HUES48 (cell line): ENCODE measurements at regions not wholly inside any gene's neighbourhood (a gene's known extent, or its start where the extent isn't known, plus 50 kb on each side); places are given as distances from the start of the nearest gene placed in this dataset.

Experiments used
- H3K27ac ChIP-seq: one replicate; pipeline ENCODE4 v1.7.0; 2013; ENCODE audit warnings: low read depth, low read length, inconsistent platforms
- H3K27me3 ChIP-seq: 2 replicates; pipeline ENCODE4 v1.6.1; 2013; ENCODE audit warnings: mild to moderate bottlenecking, low read length; ENCODE audit not compliant: control insufficient read depth, insufficient read depth
- H3K36me3 ChIP-seq: 2 replicates; pipeline ENCODE4 v1.6.1; 2013; ENCODE audit warnings: low read length; ENCODE audit not compliant: control insufficient read depth, insufficient read depth
- H3K4me1 ChIP-seq: 2 replicates; pipeline ENCODE4 v1.6.1; 2013; ENCODE audit warnings: mild to moderate bottlenecking, low read length; ENCODE audit not compliant: control insufficient read depth, insufficient read depth
- H3K4me3 ChIP-seq: 2 replicates; pipeline ENCODE4 v1.5.1; 2013; ENCODE audit warnings: mild to moderate bottlenecking, low read depth, low read length
- H3K9ac ChIP-seq: 2 replicates; pipeline ENCODE4 v1.6.1; 2013; ENCODE audit warnings: mild to moderate bottlenecking, low read depth, low read length, moderate library complexity
- H3K9me3 ChIP-seq: 2 replicates; pipeline ENCODE4 v1.6.1; 2013; ENCODE audit warnings: low read length; ENCODE audit not compliant: control insufficient read depth, insufficient read depth

DNA sequence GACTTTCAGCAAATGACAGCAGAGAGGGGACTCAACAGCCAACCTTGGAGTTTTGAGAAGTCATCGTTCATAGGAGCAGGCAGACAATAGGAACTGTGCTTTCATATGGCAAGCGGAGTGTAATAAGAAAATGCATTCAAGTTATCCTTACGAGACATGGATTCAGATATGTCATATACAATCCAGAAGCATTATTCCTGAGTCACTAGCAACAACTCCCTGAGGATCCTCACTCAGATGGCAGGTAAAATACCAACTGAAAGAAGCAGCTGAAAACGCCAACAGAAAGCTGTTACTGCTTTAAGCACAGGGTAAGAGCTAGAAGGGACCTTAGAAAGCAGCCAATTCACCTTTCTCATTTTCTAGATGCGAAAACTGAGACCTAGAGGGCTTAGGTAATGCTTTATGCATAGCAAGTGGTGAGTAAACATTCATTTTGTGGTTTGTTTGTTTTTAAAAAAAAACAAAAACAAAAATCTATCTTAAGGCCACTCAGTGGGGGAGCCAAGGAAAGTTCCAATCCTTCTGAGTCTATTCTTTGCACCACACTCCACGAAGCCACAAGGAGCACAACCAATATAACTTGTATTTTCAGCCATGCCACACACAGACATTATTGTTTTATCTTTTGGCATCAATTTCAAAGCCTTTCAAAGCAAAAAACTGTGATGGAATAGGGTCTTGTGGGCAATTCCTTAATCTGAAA is 89.1 kb upstream of the RIOK3 start:
- Histone ChIP-seq H3K36me3 (no peaks in the 10 kb centered on the region), H3K27ac (no peak overlapping the region), H3K4me1 (0 out of 2 replicates have a peak, but pooled peaks cover 5% of the 10 kb centered on the region), H3K9ac (no peak overlapping the region), H3K4me3 (no peak overlapping the region), H3K27me3 (no peaks in the 10 kb centered on the region), H3K9me3 (0 out of 2 replicates have a peak, but pooled peaks cover 4% of the 10 kb centered on the region)

DNA sequence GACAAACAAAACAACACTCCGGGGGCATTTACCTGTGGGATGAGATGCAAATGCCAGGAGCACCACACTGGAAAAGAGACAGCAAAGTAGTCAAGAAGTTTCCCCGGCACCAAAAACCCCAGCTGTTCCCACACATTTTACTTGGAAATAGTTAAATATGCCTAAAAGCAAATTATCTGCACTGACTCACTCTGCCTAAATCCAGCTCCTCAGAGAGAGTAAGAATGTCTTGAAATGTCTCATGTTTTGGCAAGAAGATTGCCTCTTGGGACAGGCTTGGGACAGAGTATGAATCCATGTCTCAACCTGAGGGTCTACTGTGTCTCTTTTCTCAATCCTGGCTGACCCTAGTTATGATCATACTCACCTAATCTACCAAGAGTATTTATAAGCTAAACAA is 87.5 kb upstream of the RIOK3 start:
- Histone ChIP-seq H3K9ac (no peak overlapping the region), H3K27me3 (no peaks in the 10 kb centered on the region), H3K4me1 (peaks cover 8% of the 10 kb centered on the region; the same call in 1 of the 2 replicates), H3K4me3 (no peak overlapping the region), H3K36me3 (no peaks in the 10 kb centered on the region), H3K27ac (no peak overlapping the region), H3K9me3 (no peaks in the 10 kb centered on the region)

DNA sequence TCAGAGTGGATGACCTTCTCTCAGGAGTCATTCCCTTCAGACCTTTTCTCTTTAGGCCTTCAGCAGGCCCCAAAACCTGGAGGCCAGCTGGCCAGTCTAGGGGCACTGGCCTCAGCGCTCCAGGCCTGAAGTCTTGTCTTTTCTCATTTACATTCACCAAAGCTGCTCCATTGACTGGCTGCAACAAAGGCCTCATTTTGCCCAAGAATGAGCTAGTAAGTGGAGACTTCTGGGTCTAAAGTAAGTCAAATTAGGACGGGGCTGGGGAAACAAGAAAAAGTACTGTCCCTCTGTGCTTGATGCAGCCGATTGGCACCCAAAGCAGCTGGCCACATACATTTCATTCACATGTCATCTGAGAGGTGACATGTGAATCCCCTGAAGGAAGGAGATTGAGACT is 83.8 kb upstream of the RIOK3 start:
- H3K9ac ChIP-seq: no peak overlapping the region
- H3K9me3 ChIP-seq: no peaks in the 10 kb centered on the region
- no peak overlapping the region for H3K27ac ChIP-seq
- H3K36me3 ChIP-seq: no peaks in the 10 kb centered on the region
- H3K4me1 ChIP-seq: peaks cover 6% of the 10 kb centered on the region; the same call in 1 of the 2 replicates
- H3K4me3 ChIP-seq: no peak overlapping the region
- H3K27me3 ChIP-seq: no peaks in the 10 kb centered on the region

DNA sequence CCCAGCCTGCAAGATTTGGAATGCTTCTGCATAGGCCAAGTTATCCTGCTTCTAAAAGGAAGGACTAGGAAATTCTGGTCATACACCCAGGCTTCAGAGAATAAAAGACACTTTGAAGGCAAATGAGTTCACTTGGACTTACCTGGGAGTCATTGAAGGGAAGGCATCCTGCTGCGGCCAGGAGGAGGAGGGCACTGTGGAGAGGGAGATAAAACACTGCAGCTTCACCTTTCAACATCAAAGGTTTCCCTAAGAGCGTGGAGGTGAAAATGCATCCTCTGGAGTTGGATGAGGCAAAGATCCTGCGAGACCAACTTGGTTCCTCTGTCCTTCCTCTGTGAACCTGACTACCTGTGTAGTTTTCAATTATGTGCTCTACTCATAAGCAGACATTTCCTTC is 79.5 kb upstream of the RIOK3 start:
- no peaks in the 10 kb centered on the region for H3K27me3 ChIP-seq
- H3K27ac ChIP-seq: no peak overlapping the region

GRCh38 chr18:23377669-23378301 is 75.3 kb upstream of the RIOK3 start:
- Histone ChIP-seq H3K36me3 (no peaks in the 10 kb centered on the region), H3K27me3 (no peaks in the 10 kb centered on the region), H3K27ac (no peak overlapping the region), H3K4me3 (no peak overlapping the region), H3K4me1 (0 out of 2 replicates have a peak, but pooled peaks cover 7% of the 10 kb centered on the region), H3K9ac (no peak overlapping the region), H3K9me3 (no peaks in the 10 kb centered on the region)

More for the DNA sequence above, 79.5 kb upstream of the RIOK3 start:
- Histone ChIP-seq H3K36me3 (no peaks in the 10 kb centered on the region), H3K9ac (no peak overlapping the region), H3K9me3 (no peaks in the 10 kb centered on the region), H3K4me3 (no peak overlapping the region), H3K4me1 (peaks cover 6% of the 10 kb centered on the region; the same call in 1 of the 2 replicates)

GRCh38 chr18:23378302-23378686 is 74.8 kb upstream of the RIOK3 start:
- 0 out of 2 replicates have a peak, but pooled peaks cover 7% of the 10 kb centered on the region for H3K4me1 ChIP-seq
- H3K27me3 ChIP-seq: no peaks in the 10 kb centered on the region
- H3K4me3 ChIP-seq: no peak overlapping the region
- no peaks in the 10 kb centered on the region for H3K36me3 ChIP-seq
- H3K27ac ChIP-seq: no peak overlapping the region
- no peak overlapping the region for H3K9ac ChIP-seq
- H3K9me3 ChIP-seq: no peaks in the 10 kb centered on the region

GRCh38 chr18:23380001-23380550 is 73.0 kb upstream of the RIOK3 start:
- Histone ChIP-seq H3K36me3 (no peaks in the 10 kb centered on the region), H3K4me3 (no peak overlapping the region), H3K27ac (no peak overlapping the region), H3K4me1 (0 out of 2 replicates have a peak, but pooled peaks cover 3% of the 10 kb centered on the region), H3K27me3 (no peaks in the 10 kb centered on the region), H3K9me3 (no peaks in the 10 kb centered on the region), H3K9ac (no peak overlapping the region)

GRCh38 chr18:23380817-23381216 is 72.3 kb upstream of the RIOK3 start:
- no peaks in the 10 kb centered on the region for H3K36me3 ChIP-seq
- H3K27me3 ChIP-seq: no peaks in the 10 kb centered on the region
- no peak overlapping the region for H3K9ac ChIP-seq
- no peak overlapping the region for H3K27ac ChIP-seq
- H3K9me3 ChIP-seq: no peaks in the 10 kb centered on the region
- 0 out of 2 replicates have a peak, but pooled peaks cover 3% of the 10 kb centered on the region for H3K4me1 ChIP-seq
- no peak overlapping the region for H3K4me3 ChIP-seq

DNA sequence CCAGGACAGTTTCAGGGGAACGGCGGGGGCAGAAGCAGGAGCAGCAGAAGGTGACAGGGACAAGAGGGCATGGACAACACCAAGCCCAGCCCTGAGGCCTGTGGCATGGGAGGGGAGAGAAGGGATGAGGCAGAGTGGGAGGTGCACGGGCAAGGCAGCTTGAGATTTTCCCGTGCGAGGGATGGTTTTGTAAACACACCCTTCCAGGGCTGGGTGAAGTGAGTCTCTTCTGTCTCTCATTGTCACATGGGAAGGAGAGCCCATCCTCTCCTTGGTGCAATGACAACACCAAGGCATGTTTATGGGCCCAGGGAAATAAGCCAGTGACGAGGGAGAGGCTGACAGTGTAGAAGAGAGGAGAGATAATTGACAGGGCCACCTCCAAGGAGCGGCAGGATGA is 69.6 kb upstream of the RIOK3 start:
- H3K27ac ChIP-seq: no peak overlapping the region
- no peaks in the 10 kb centered on the region for H3K9me3 ChIP-seq
- H3K27me3 ChIP-seq: no peaks in the 10 kb centered on the region
- H3K36me3 ChIP-seq: no peaks in the 10 kb centered on the region
- peaks cover 3% of the 10 kb centered on the region; the same call in 1 of the 2 replicates for H3K4me1 ChIP-seq
- no peak overlapping the region for H3K9ac ChIP-seq
- H3K4me3 ChIP-seq: no peak overlapping the region

DNA sequence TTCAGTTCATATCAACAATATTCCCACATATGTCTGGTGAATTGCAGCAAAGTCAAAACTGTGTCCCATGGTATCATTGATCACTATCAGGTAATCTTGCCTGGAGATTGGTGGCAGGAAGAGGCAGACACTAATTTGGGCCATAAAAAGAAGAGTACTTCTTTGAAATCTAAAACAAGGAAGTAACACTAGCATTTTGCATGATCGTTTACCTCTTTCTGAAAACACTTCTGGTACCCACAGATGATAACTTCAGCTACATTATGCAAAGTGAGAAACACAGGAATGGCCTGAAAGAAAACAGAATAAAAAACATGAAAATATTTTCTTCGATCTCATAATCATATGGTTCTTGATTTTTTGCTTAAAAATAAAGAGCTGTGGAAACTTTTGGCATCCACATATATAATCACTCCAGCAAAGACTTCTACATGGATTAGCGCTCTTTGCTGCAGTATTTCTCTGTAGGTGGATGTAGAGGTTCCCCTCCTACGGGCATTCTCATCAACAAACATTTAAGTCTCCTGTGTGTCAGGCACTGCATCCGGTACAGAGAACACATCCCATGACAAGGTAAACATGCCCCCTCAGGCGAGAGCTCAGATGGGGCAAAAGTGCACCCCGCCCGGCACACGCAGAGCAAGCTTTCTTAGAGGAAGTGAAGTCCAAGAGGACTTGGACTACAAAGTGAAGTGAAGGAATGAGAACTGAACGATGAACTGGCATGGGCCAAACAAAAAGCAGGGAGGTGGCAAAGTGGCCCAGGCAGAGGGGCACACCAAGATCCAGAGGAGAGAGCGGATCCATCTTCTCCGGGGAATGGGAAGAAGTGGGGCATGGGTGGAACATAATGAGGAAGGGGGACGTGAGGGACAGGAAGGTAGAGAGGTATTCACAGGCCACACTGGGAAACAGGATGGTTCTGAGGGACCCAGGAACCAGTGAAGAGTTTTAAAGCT is 68.0 kb upstream of the RIOK3 start:
- Histone ChIP-seq H3K9me3 (no peaks in the 10 kb centered on the region), H3K4me3 (no peak overlapping the region), H3K27ac (no peak overlapping the region), H3K27me3 (no peaks in the 10 kb centered on the region), H3K9ac (peak overlapping the region; percentile 25; the same call in 1 of the 2 replicates), H3K36me3 (no peaks in the 10 kb centered on the region), H3K4me1 (peaks cover 3% of the 10 kb centered on the region; the same call in 1 of the 2 replicates)
